BJ (cell line): ENCODE measurements at regions not wholly inside any gene's neighbourhood (a gene's known extent, or its start where the extent isn't known, plus 50 kb on each side); places are given as distances from the start of the nearest gene placed in this dataset.

Experiments used
- CTCF ChIA-PET: fragments of 350-600 bp; formaldehyde crosslinking; extraction: SDS; loops from one replicate; lab custom pipeline; 2021; ENCODE audit warnings: antibody characterized with exemption, inconsistent platforms; lab: Yijun Ruan, JAX
- POLR2A ChIA-PET: fragments of 300-600 bp; sonication (Branson Sonifier 250); formaldehyde crosslinking; extraction: SDS; loops from one replicate; lab custom pipeline; 2021; ENCODE audit warnings: antibody characterized with exemption; lab: Charles Lee
- DNase-seq: peaks from one replicate; pipeline ENCODE4 v3.0.0-alpha.2; 2011; ENCODE audit warnings: low read depth
- H3K27me3 ChIP-seq: 2 replicates; pipeline ENCODE4 v1.6.0; 2011; ENCODE audit warnings: low read length; ENCODE audit not compliant: control insufficient read depth, insufficient read depth
- H3K36me3 ChIP-seq: 2 replicates; pipeline ENCODE4 v1.5.1; 2011; ENCODE audit warnings: low read length; ENCODE audit not compliant: control insufficient read depth, insufficient read depth
- H3K4me3 ChIP-seq: 2 replicates; pipeline ENCODE4 v1.5.1; 2011; ENCODE audit warnings: low read depth, mild to moderate bottlenecking, control low read depth, low read length
- CTCF ChIP-seq: IDR thresholded peaks from 2 replicates; pipeline ENCODE4 v1.5.1; 2011; ENCODE audit warnings: low read depth, mild to moderate bottlenecking, control low read depth, inconsistent platforms, low read length, moderate library complexity; ENCODE audit not compliant: insufficient read depth

- POLR2A ChIA-PET: no interaction called here
- TF ChIP-seq CTCF: no peak
- H3K36me3 ChIP-seq: no peaks in the 10 kb centered on the region
- no peak for DNase-seq
- peaks cover 8% of the 10 kb centered on the region for H3K27me3 ChIP-seq
- H3K4me3 ChIP-seq: no peak overlapping the region
- CTCF ChIA-PET: no interaction called here
Measured at GRCh38 chr13:76500894-76501293, 385.3 kb downstream of the KCTD12 start.

DNA sequence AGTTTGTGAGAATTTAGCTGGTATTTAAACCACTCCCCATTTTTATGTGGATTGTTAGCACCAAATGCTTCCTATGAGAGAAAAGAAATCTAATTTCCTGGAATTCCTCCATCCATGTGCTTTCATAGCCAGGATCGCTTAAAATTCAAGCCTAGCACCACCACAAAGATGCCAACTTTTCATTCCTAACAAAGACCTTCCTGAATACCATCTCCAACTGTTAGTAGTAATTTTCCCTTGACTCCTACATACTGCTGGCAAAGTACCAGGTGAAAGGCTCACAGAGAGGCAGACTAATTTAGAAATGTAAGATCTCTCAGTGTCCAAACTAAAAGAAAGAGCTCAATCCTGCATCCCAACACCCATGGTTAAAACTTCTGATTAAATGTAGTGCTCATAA lies 386.3 kb downstream of the KCTD12 start:
- Histone ChIP-seq H3K4me3 (no peak overlapping the region), H3K27me3 (peaks cover 5% of the 10 kb centered on the region), H3K36me3 (no peaks in the 10 kb centered on the region)
- no peak for TF ChIP-seq CTCF
- ChIA-PET CTCF (no interaction called here), POLR2A (no interaction called here)
- DNase-seq: no peak

- Histone ChIP-seq H3K27me3 (peaks cover 1% of the 10 kb centered on the region; the same call in 1 of the 2 replicates), H3K4me3 (no peak overlapping the region), H3K36me3 (no peaks in the 10 kb centered on the region)
- POLR2A ChIA-PET: no interaction called here
- no peak for TF ChIP-seq CTCF
- CTCF ChIA-PET: interaction anchor here (1.9 kb wide), 1 partner anchor 16 kb away, joined by 4 read pairs; no protein-coding TSS in a partner anchor
- DNase-seq: no peak
Measured at GRCh38 chr13:76489274-76489673, 396.9 kb downstream of the KCTD12 start.

GRCh38 chr13:76481738-76482137 lies 404.5 kb downstream of the KCTD12 start:
- POLR2A ChIA-PET: no interaction called here
- DNase-seq: no peak
- TF ChIP-seq CTCF: no peak
- H3K4me3 ChIP-seq: no peak overlapping the region
- no peaks in the 10 kb centered on the region for H3K27me3 ChIP-seq
- CTCF ChIA-PET: interaction anchor here (0.6 to 0.7 kb wide), 2 partner anchors 32 to 40 kb away, joined by 3 to 4 read pairs; no protein-coding TSS in a partner anchor
- H3K36me3 ChIP-seq: no peaks in the 10 kb centered on the region

DNA sequence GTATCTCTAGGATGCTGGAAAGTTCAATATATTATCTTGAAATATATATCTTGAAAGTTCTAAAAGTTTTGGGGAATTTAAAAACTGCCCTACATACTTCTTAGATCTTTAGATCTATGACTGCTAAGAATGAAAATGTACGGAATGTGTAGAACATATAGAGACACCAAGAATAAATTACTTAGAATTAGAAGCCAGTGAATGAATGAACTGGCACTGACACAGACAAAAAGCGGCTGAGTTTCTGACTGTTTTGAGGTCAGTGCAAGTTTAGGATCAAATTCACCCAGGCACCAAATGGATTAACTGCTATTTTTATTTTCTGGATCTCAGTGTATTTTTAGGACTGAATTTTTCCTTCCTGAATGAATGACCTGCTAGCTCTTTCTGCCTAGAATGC lies 411.2 kb downstream of the KCTD12 start:
- H3K27me3 ChIP-seq: peaks cover 4% of the 10 kb centered on the region; the same call in 1 of the 2 replicates
- TF ChIP-seq CTCF: no peak
- DNase-seq: no peak
- POLR2A ChIA-PET: no interaction called here
- CTCF ChIA-PET: interaction anchor here (1.1 to 9.1 kb wide), 5 partner anchors 10 to 605 kb away, joined by 3 to 129 read pairs (median 14); no protein-coding TSS in a partner anchor
- H3K4me3 ChIP-seq: no peak overlapping the region
- H3K36me3 ChIP-seq: no peaks in the 10 kb centered on the region
